ENCODE measurements at regions not wholly inside any gene's neighbourhood (a gene's known extent, or its start where the extent isn't known, plus 50 kb on each side); places are given as distances from the start of the nearest gene placed in this dataset.
"Not testable (repeated sequence)": the region's sequence is repeated elsewhere in the genome, so short reads cannot be mapped to it uniquely, and the experiment has no call there.

GRCh38 chr2:34702391-34702790, 1103.3 kb upstream of the FAM98A start:
- not testable (repeated sequence) for DNase-seq (ENCODE audit: low read depth)

GRCh38 chr2:34677591-34677990, 1078.5 kb upstream of the FAM98A start:
- not testable (repeated sequence) for DNase-seq (ENCODE audit: low read depth)

GRCh38 chr2:34677119-34677531, 1078.0 kb upstream of the FAM98A start:
- DNase-seq (ENCODE audit: low read depth): not testable (repeated sequence)

GRCh38 chr2:34670482-34670881, 1071.4 kb upstream of the FAM98A start:
- DNase-seq (ENCODE audit: low read depth): no peak

- DNase-seq (ENCODE audit: low read depth): no peak
Measured at GRCh38 chr2:34666821-34667220, 1067.7 kb upstream of the FAM98A start.

GRCh38 chr2:34664266-34664665, 1065.2 kb upstream of the FAM98A start:
- DNase-seq (ENCODE audit: low read depth): no peak

GRCh38 chr2:34663314-34663713, 1064.2 kb upstream of the FAM98A start:
- DNase-seq (ENCODE audit: low read depth): no peak

- no peak for DNase-seq (ENCODE audit: low read depth)
Measured at GRCh38 chr2:34660741-34661140, 1061.6 kb upstream of the FAM98A start.

- DNase-seq (ENCODE audit: low read depth): no peak
Measured at GRCh38 chr2:34656632-34657031, 1057.5 kb upstream of the FAM98A start.

GRCh38 chr2:34652636-34653035, 1053.5 kb upstream of the FAM98A start:
- DNase-seq (ENCODE audit: low read depth): no peak

GRCh38 chr2:34646901-34647300, 1047.8 kb upstream of the FAM98A start:
- no peak for DNase-seq (ENCODE audit: low read depth)

GRCh38 chr2:34632327-34632726, 1033.2 kb upstream of the FAM98A start:
- DNase-seq (ENCODE audit: low read depth): no peak

- DNase-seq (ENCODE audit: low read depth): no peak
Measured at GRCh38 chr2:34627003-34627402, 1027.9 kb upstream of the FAM98A start.

- no peak for DNase-seq (ENCODE audit: low read depth)
Measured at GRCh38 chr2:34604164-34604563, 1005.1 kb upstream of the FAM98A start.

- DNase-seq (ENCODE audit: low read depth): no peak
Measured at GRCh38 chr2:34602262-34602661, 1003.2 kb upstream of the FAM98A start.

GRCh38 chr2:34601561-34601960, 1002.5 kb upstream of the FAM98A start:
- DNase-seq (ENCODE audit: low read depth): no peak

GRCh38 chr2:34578641-34579040, 979.5 kb upstream of the FAM98A start:
- no peak for DNase-seq (ENCODE audit: low read depth)

GRCh38 chr2:34570266-34570872, 971.3 kb upstream of the FAM98A start:
- no peak for DNase-seq (ENCODE audit: low read depth)

- no peak for DNase-seq (ENCODE audit: low read depth)
Measured at GRCh38 chr2:34567128-34567527, 968.0 kb upstream of the FAM98A start.

GRCh38 chr2:34552337-34552736, 953.2 kb upstream of the FAM98A start:
- no peak for DNase-seq (ENCODE audit: low read depth)

- no peak for DNase-seq (ENCODE audit: low read depth)
Measured at GRCh38 chr2:34549710-34550345, 950.7 kb upstream of the FAM98A start.

GRCh38 chr2:34547900-34548299, 948.8 kb upstream of the FAM98A start:
- DNase-seq (ENCODE audit: low read depth): no peak

- no peak for DNase-seq (ENCODE audit: low read depth)
Measured at GRCh38 chr2:34547340-34547739, 948.2 kb upstream of the FAM98A start.

GRCh38 chr2:34545486-34546136, 946.5 kb upstream of the FAM98A start:
- DNase-seq (ENCODE audit: low read depth): no peak

Measured in stimulated activated CD8-positive, alpha-beta memory T cell treated with anti-CD3 and anti-CD28 coated beads, Interleukin-7, amount 100 ng/mL, for 24 hours (primary cell).